ENCODE measurements at regions not wholly inside any gene's neighbourhood (a gene's known extent, or its start where the extent isn't known, plus 50 kb on each side); places are given as distances from the start of the nearest gene placed in this dataset.

DNA sequence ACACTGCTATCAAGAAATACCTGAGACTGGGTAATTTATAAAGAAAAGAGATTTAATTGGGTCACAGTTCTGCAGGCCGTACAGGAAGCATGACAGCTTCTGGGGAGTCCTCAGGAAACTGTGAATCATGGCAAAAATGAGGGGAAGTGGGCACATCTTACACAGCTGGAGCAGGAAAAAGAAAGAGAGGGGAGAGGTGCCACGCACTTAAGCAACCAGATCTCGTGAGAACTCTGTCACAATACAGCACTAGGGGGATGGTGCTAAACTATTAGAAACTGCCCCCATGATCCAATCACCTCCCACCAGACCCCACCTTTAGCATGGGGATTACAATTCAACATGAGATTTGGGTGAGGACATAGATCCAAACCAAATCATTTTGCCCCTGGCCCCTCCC, 105.5 kb upstream of the CPLX2 start:
- no peak for DNase-seq (ENCODE audit: low spot score)

DNA sequence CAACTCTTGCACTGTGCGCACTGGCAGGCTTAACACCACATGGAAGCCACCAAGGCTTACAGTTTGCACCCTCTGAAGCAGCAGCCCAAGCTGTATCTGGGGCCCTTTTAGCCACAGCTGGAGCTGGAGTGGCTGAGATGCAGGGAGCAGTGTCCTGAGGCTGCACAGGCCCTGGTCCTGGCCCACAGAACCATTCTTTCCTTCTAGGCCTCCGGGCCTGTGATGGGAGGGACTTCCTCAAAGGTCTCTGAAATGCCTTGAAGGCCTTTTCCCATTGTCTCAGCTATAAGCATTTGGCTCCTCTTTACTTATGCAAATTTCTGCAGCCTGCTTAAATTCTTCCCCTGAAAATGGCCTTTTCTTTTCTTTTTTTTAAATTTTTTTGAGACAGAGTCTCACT, 104.4 kb upstream of the CPLX2 start:
- DNase-seq (ENCODE audit: low spot score), result no peak

DNA sequence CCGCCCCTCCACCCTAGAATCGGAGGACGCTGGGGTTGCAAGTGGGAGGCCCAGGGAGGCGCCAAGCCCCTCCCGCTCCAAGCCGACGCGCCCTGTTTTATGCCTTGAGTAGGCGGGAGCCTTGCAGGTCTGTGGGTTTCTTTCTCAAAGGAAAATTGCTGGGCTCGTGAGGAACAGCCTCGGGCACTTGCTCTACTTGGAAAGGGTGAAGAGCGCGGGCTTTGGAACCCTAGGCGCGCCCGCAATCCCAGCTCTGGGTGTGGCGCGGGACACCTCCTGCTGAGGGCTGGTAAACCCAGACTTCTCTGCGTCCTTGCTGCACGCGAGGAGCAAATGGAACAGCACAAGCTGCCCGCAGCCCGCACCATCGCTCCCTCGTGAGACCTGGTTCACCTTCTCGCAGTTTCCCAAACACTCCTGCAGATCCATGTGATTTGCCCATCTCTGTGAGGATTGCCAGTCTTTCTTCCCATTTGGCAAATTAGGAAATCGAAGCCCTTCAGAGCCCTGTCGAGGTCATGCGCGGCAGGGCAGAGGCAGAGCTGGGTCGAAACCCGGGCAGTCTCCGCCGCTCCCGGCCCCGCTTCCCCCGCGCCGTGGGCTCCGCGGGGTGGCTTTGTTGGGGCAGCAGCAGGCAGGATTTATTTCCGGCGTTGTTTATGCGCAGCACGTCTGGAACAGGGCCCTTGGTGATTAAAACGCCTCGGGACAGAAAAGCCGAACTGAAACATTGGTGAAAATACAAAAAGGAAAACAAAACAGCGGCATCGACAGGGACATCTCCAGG, 98.4 kb upstream of the CPLX2 start:
- DNase-seq (ENCODE audit: low spot score), result no peak

- no peak for DNase-seq (ENCODE audit: low spot score)
These were observed 97.8 kb upstream of the CPLX2 start for GRCh38 chr5:175773534-175774070.

GRCh38 chr5:175775416-175775815, 96.0 kb upstream of the CPLX2 start:
- no peak for DNase-seq (ENCODE audit: low spot score)

DNA sequence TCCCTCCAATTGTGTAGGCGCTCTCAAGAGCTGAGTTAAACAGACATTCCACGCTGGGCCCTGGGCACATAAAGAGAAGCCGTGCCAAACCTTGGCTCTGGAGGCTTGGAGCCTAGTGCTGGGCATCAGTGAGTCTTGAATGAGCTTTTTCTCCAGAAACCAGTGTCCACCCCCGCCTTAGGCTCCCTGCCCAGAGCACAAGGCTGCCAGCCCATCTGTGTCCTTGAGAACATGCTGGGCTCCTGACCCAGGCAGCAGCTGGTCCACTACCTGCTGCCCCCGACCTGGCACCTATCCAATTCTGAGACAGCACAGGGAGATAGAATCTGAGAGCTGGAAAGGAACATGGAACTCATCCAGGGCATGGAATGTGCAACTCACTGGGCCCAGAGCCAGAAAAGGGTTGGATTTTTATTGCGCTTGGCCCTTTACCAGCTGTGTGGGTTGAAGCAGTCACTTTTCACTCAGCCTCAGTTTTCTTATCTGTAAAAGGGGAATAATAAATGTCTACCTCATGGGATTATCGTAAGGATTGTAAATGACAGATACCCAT, 92.4 kb upstream of the CPLX2 start:
- DNase-seq (ENCODE audit: low spot score), result no peak

DNA sequence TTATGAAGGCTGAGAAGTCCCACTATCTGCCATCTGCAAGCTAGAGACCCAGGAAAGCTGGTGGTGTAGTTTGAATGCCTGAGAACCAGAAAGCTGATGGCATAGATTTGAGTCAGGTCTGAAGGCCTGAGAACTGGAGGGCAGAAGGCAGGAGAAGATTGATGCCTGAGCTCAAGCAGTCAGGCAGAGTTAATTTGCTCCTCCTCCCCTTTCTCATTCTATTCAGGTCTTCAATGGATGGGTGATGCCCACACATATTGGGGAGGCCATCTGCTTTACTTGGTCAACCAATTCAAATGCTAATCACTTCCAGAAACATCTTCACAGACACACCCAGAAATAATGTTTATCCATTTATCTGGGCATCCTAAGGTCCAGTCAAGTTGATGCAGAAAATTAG, 87.6 kb upstream of the CPLX2 start:
- no peak for DNase-seq (ENCODE audit: low spot score)

- no peak for DNase-seq (ENCODE audit: low spot score)
These were observed 87.1 kb upstream of the CPLX2 start for GRCh38 chr5:175784230-175784629.

DNA sequence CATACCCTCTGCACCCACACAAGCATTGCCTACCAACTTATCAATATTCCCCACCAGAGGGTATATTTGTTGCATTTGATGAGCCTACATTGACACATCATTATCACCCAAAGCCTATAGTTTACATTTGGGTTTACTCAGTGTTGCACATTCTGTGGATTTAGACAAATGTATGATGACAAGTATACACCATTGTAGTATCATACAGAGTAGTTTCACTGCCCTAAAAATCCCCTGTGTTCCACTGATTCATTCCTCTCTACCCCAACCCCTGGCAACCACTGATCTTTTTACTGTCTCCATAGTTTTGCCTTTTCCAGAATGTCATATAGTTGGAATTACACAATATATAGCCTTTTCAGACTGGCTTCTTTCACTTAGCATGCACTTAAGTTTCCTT, 85.7 kb upstream of the CPLX2 start:
- no peak for DNase-seq (ENCODE audit: low spot score)

GRCh38 chr5:175788155-175788787, 83.1 kb upstream of the CPLX2 start:
- DNase-seq (ENCODE audit: low spot score), result no peak

GRCh38 chr5:175789670-175790069, 81.7 kb upstream of the CPLX2 start:
- DNase-seq (ENCODE audit: low spot score), result no peak

DNA sequence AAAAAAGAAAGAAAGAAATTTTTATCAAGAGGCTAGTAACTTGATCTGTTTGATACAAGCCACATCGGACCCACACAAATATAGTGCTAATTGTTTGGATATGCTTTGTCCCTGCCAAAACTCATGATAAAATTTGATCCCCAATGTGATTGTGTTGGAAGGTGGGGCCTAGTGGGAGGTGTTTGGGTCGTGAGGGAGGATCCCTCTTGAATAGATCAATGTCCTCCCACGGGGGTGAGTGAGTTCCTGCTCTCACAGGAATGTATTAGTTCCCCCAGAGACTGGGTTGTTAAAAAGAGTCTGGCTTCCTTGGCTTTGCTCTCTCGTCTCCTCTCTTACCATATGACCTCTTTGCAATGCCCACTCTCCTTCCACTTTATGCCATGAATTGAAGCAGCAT, 80.6 kb upstream of the CPLX2 start:
- no peak for DNase-seq (ENCODE audit: low spot score)

- no peak for DNase-seq (ENCODE audit: low spot score)
These were observed 75.4 kb upstream of the CPLX2 start for GRCh38 chr5:175795959-175796358.

GRCh38 chr5:175796536-175797499, 74.6 kb upstream of the CPLX2 start:
- peak; percentile 85 for DNase-seq (ENCODE audit: low spot score)

DNA sequence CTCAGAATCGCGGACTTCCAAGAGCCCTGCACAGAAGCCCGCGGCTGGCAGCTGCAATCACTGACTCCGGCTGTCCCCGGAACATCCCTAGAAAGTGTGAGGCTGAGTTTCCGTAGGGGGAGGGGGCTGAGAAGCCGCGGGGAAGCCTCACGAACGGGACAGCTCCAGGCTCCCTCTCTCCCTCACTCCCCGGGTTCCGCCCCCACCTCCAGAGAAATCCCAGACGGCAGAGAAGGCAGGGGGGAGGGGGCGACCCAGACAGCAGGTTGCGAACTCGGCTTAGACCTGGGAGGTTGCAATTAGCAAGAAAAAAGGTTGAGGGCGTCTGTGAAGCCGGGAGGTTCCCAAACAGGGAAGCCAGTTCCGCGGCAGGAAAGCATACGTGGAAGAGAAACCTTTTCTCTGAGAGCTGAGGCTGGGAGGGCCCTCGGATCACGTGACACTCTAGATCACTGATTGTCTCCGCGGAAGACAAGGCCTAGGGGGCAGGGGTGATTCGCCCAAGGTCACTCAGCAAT, 73.8 kb upstream of the CPLX2 start:
- DNase-seq (ENCODE audit: low spot score), result no peak

DNA sequence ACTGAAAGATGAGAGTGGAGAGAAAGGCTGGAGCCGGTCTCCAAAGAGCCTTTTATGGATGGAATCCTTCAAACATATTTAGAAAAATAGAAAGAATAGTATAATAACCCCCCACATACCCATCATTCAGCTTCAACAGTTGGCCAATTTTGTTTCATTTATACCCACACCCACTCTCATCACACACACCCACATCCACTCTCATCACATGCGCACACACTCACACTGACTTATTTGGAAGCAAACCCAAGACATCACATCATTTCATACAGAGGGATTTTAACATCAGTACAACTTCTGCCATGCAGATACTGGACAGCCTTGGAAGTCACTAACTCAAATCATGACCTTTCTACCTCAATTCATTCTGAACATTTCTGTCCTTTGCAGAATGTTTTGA, 72.8 kb upstream of the CPLX2 start:
- DNase-seq (ENCODE audit: low spot score), result no peak

DNA sequence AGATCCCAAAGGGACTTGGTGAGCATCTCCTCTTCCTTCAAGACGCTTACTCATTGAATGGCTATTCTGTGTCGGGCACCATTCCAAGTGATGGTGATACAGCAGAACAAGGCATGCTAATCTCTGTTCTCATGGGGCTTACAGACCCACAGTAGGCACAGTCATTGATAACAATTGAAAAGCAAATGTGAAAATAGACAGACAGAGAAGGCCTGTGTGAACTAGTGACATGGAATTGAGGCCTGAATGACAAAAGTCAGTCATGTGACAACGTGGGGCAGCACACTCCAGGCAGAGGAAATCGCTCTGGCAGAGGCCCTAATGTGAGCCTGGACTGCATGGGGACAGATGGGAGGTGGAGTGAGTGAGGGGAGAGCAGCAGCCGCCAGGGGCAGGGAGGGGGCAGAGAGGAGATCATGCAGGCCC, 70.7 kb upstream of the CPLX2 start:
- no peak for DNase-seq (ENCODE audit: low spot score)

- DNase-seq (ENCODE audit: low spot score), result no peak
These were observed 69.0 kb upstream of the CPLX2 start for GRCh38 chr5:175802361-175802760.

DNA sequence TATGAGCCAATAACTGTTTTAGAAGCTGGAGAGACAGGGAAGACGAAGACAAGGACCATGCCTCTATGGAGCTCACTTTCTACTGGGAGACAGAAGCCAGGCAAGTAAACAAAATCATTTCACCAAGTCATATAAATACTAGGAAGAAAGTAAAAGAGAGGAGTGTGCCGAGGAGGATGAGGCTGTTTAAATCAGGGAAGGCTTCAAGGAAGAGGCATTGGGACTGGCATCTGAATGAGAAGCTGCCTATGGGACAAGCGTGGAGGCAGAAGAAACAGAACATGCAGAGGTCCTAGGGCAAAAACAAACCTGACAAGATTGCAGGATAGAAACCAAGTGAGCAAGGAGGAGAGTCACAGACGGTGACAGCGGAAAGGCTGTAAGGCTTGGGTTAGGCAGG, 68.1 kb upstream of the CPLX2 start:
- no peak for DNase-seq (ENCODE audit: low spot score)

DNA sequence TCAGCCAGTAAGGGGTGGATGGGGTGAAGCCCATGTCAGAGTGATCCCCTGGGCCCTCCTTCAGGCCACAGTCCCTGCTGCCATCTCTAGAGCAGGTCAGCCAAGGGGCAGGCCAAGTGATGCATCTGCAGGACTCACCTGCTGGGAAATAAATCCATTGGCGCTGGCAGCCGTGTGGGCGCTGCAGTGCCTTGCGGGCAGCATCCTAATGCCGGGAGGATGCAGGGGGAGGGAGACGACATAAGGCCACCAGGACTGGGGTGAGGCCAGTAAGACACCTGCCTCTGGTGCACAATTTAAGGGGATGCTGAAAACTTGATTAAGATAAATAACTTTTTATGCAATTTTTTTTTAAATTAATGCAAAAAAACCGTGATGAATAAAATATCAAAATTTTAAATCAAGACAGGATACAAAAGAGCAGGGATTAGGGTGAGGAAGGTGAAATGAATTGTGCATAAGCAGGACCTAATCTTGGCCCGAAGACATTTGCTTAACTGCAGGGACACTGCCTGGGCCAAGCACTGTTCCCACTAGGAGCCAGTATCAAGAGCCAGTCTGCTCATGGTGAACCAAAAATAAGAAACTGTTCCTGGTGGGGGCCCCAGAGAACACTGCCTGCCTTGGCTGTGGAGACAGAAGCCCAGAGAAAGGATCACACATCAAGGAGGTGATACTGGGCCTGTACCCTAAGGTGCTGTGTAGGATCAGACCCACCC, 67.5 kb upstream of the CPLX2 start:
- no peak for DNase-seq (ENCODE audit: low spot score)
